ENCODE measurements at regions not wholly inside any gene's neighbourhood (a gene's known extent, or its start where the extent isn't known, plus 50 kb on each side); places are given as distances from the start of the nearest gene placed in this dataset.

GRCh38 chr12:47527816-47528215 lies 178.0 kb downstream of the RPAP3 start:
- BruUV-seq (replicated peaks): no TSS peak
- no peak for FAIRE-seq

More at GRCh38 chr12:47527816-47528215, 178.0 kb downstream of the RPAP3 start:
- Histone ChIP-seq H3K4me2 (ENCODE audit: control insufficient read depth, insufficient read depth) (no peak overlapping the region), H3K4me3 (no peak overlapping the region), H2AFZ (ENCODE audit: control insufficient read depth, low read depth, low read length) (no peak overlapping the region), H3K4me1 (ENCODE audit: control insufficient read depth, insufficient read depth, low read length) (no peaks in the 10 kb centered on the region), H3K36me3 (ENCODE audit: control insufficient read depth in 2 of 2, insufficient read depth in 2 of 2, low read length in 1 of 2) (no peaks in the 10 kb centered on the region), H4K20me1 (ENCODE audit: control insufficient read depth, insufficient read depth) (no peaks in the 10 kb centered on the region), H3K79me2 (ENCODE audit: control insufficient read depth, insufficient read depth, low read length) (no peaks in the 10 kb centered on the region), H3K27me3 (replicated peaks in 1 of 2; ENCODE audit: control insufficient read depth in 2 of 2, insufficient read depth in 2 of 2, low read length in 1 of 2) (no peaks in the 10 kb centered on the region; a peak in 1 of 4 replicates), H3K9ac (ENCODE audit: control insufficient read depth, insufficient read depth, low read length) (no peak overlapping the region), H3K27ac (ENCODE audit: control insufficient read depth, insufficient read depth) (no peak overlapping the region), H3K9me3 (replicated peaks; ENCODE audit: control insufficient read depth, insufficient read depth, low read length) (no peaks in the 10 kb centered on the region)
- POLR2A ChIA-PET: no interaction called here
- TF ChIP-seq PRDM15 (CRISPR knock-in tag; IDR thresholded peaks at IDR 0.05) (no peak), NFXL1 (IDR thresholded peaks at IDR 0.05; ENCODE audit: borderline replicate concordance) (no peak), POLR2A (IDR thresholded peaks at IDR 0.05; ENCODE audit: low read depth, low read length) (no peak), HSF1 (IDR thresholded peaks at IDR 0.05; ENCODE audit: low read depth, low read length) (no peak), ATF2 (IDR thresholded peaks at IDR 0.05; ENCODE audit: low read length) (no peak), MEF2B (IDR thresholded peaks at IDR 0.05; ENCODE audit: partially characterized antibody, poor library complexity, severe bottlenecking) (no peak), IKZF2 (IDR thresholded peaks at IDR 0.05) (no peak), DPF2 (IDR thresholded peaks at IDR 0.05) (no peak), SPI1 (IDR thresholded peaks at IDR 0.05; ENCODE audit: borderline replicate concordance, insufficient read depth, low read depth, low read length) (no peak), REST (IDR thresholded peaks at IDR 0.05; ENCODE audit: low read depth, low read length) (no peak)
- RAD21 ChIA-PET (ENCODE audit: unreplicated experiment): no interaction called here
- DNase-seq (ENCODE audit: low read depth, low spot score): no peak
- no peak for ATAC-seq
- 5% methylated on average over 1 of the region's 1 CpG for WGBS (ENCODE audit: insufficient coverage, insufficient replicate concordance, low lambda C conversion rate, missing lambda C conversion rate)
- in situ Hi-C loops (cut with MboI): no loop called here
- CTCF ChIA-PET: no interaction called here
- SMC1A ChIA-PET (ENCODE audit: uncharacterized antibody, unreplicated experiment): no interaction called here
- intact Hi-C loops (cut with micrococcal nuclease; ENCODE audit: unreplicated experiment): no loop called here

All from GM12878 (cell line).